NCI-H2227 treated with DMSO at 0.1 percent for 48 hours (cell line): ENCODE measurements at regions not wholly inside any gene's neighbourhood (a gene's known extent, or its start where the extent isn't known, plus 50 kb on each side); places are given as distances from the start of the nearest gene placed in this dataset.

ENCODE experiments used
- DNase-seq: peaks from one replicate; lab custom pipeline; 2025; lab: John Stamatoyannopoulos, UW

- DNase-seq, result no peak
Observed at GRCh38 chr6:11358904-11359830, 126.7 kb upstream of the NEDD9 start.

- DNase-seq, result no peak
Observed at GRCh38 chr6:11357285-11357684, 124.8 kb upstream of the NEDD9 start.

DNA sequence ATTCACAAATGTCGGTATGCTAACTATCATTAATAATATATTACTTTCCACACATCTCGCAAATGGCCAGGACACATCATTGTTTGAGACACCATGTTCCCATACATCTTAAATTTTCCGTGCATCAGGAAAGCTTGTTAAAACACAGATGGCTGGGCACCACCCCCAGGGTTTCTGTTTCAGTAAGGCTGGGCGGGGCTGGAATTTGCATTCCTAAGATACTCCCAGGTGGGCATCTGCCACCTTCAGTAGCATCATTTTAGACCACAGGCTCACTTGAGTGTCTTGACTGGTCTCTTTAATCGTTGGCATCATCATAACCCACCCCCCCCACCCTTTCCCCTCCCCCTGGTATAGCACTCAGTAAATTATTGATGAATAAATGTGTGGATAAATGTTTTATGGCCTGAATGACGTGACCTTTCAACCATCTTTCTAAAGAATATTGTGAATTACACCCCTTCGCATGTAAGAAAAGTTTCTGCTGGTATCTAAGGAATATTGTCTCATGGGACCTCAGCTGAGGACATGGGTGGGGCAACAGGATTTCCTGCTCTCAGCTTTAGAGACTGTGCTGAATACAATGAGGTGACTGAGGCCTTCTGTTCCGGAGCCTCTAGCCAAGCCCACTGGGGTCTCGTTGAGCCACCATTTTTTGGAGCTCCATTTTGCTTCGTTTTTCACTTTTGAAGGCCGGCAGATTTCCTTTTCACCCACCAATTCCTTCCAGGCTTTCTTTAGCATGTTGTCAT, 124.1 kb upstream of the NEDD9 start:
- DNase-seq, result no peak

DNA sequence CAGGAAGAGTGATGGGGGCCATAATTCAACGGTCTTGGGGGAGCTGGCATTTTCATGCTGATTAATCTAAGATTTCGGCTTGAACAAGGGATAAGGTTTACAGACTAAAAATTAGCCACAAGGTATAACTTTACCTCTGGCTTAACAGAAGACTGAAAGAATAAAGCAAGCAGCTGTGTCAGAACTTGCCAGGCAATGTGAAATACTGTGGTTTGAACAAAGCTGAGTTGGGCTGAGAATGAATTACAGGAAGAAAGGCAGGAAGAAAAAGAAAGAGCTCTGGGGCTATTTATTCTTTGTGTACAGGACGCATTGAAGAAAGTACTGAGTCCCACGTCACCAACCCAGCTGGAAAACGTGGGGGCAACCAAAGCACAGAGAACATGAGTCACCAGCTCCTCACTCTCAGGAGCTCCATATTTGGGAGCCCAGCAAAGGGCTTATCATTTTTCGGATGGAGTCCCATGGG, 121.5 kb upstream of the NEDD9 start:
- no peak for DNase-seq

GRCh38 chr6:11350294-11350693, 117.8 kb upstream of the NEDD9 start:
- DNase-seq, result no peak

DNA sequence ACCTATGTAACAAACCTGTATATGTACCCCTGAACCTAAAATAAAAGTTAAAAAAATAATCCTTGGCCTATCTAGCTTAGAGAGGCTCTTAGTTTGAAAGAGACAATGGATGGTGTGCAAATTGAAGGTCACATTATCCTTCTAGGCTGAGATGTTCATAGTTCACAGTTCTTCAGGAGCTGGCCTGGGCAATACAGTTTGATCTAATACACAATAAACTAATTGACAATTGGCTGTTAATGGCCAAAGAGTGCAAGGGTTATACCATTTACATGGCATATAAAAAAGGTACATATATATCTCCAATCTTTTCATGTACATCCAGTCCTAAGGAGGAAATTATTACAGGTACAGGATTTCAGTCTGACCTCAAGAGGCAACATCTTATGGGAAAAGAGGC, 117.4 kb upstream of the NEDD9 start:
- DNase-seq, result no peak

- no peak for DNase-seq
Observed at GRCh38 chr6:11346516-11346915, 114.0 kb upstream of the NEDD9 start.

GRCh38 chr6:11345536-11345935, 113.1 kb upstream of the NEDD9 start:
- DNase-seq, result no peak

DNA sequence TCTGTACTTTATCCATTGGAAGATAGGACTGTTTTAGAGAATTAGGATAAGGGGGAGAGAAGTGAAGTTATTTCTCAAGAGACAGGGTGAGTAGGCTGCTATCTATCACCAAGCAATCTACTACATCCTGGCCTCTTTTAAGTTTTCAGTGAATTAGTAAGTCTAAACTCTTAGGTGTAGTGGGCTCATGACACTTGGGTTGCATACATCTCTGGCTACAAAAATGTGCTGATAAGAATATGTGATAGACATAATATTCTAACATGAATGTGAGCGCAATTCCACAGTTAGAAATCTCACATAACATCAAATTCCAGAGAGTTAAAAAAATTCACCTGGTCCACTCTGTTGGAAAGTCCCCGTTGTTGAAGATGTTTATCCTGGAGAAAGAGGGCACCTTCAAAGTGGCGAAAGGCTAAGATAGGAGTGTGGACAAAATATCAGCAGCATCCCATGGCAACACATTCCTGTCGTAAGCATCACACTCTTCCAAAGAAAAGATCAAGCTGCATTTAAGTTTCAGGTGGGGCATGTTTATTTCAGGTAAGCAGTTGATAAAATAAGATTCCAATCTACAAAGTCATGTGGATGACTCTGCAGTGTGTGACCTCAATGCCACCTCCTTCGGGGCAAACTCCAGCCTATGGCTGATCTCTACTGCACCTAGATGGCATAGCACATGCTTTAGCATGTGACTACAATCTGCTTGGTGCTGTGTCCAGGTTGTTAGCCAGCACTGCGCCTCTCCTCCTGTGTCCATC, 111.7 kb upstream of the NEDD9 start:
- DNase-seq, result no peak

DNA sequence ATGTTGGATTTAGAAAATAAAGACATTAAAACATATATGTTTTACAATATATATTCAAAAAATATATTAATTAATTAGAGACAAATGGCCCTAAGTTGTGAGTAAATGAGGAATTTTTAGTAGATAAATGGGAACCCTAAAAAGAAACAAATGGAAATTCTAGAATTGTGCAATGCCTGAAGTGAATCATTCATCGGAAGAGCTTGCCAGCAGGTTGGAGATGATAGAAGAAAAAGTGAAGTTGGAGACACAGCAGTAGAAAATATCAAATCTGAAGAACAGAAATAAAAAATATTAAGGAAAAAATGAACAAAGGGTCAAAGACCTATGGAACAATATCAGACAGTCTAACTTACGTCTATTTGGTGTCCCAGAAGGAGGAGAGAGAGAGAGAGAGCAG, 109.4 kb upstream of the NEDD9 start:
- no peak for DNase-seq

DNA sequence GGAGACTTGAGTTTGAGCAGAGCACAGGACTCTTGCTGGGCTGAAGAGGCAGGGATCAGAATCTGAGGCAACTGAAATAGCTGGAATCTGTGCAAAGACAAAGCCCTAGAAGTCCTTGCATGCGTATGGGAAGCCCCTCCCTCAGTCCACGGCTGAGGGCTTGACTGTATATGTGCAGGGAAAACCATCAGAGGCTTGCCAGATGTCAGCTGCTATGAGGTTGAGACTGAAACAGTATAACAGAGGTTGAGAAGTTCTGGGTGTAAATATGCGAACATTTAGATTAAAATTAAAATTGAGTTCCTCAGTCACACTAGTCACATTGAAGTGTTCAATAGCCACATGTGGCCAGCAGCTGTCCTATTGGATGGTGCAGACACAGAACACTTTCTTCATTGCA, 108.8 kb upstream of the NEDD9 start:
- no peak for DNase-seq

DNA sequence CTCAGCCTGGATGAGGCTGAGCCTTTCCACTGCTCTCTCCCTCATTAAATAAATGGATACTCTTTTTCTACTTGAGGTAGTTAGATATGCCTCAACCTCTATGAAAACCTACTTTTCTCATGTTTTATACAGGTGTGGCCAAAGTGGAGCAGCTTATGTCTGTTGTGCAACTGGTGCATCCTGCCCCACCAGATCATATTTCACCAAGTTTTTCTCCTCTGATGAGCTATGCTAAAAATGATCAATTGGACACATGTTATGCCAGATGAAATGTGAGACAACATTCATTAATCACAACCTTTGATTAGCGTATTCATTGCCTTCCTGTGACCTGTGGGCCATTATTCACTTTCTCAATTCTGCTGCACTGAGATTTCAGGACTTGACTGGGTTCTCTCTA, 106.9 kb upstream of the NEDD9 start:
- DNase-seq, result no peak

DNA sequence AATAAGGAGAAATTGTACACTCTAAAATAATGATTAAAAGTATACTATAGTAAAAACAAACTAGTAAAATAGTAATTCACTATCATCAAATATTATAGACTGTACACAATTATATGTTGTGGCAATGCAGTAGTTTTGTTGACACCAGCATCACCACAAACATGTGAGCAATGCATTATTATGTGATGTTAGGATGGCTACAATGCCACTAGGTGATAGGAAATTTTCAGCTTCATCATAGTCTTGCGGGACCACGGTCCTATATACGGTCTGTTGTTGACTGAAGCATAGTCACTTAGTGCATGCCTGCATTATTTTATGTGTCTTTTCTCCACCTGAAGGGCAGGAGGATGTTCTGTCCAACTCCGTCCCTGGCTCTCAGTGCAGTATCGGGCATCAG, 104.8 kb upstream of the NEDD9 start:
- no peak for DNase-seq

- DNase-seq, result no peak
Observed at GRCh38 chr6:11335826-11336225, 103.4 kb upstream of the NEDD9 start.

- no peak for DNase-seq
Observed at GRCh38 chr6:11333132-11333849, 100.8 kb upstream of the NEDD9 start.

DNA sequence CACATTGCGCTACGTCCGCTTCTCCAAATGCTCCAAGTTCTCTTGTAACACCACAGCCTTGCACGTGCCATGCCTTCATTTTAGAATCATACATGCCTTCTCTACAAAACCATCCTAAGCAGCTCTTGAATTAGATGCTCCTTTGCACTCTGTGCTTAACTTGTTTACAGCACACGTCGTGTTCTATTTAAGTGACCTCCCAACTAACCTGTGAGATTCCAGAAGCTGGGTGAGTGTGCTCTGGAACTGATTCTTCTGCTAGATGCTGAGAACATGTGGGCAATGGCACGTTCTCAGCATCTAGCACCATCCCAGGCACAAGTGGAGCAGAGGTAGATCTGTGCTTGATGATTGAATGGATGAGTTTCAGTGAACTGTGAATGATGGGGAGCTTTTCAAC, 100.0 kb upstream of the NEDD9 start:
- DNase-seq, result no peak

GRCh38 chr6:11331111-11331510, 98.6 kb upstream of the NEDD9 start:
- DNase-seq, result no peak

DNA sequence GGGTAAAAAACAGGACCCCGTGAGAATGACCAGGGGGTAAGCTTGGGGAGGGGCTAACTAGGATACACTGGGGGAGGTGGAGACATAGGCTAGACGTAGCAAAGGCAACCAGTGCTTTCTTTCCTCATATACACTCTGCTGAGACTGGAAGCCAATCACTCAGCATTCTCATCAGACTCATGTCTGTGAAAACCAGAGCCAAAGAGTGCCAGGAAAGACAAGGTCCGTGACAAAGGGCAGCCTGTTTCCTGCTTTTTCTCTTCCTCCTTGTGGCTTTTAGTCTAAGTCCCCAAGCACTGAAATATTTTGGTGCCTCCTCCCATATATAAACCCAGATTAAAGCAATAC, 97.9 kb upstream of the NEDD9 start:
- DNase-seq, result no peak

DNA sequence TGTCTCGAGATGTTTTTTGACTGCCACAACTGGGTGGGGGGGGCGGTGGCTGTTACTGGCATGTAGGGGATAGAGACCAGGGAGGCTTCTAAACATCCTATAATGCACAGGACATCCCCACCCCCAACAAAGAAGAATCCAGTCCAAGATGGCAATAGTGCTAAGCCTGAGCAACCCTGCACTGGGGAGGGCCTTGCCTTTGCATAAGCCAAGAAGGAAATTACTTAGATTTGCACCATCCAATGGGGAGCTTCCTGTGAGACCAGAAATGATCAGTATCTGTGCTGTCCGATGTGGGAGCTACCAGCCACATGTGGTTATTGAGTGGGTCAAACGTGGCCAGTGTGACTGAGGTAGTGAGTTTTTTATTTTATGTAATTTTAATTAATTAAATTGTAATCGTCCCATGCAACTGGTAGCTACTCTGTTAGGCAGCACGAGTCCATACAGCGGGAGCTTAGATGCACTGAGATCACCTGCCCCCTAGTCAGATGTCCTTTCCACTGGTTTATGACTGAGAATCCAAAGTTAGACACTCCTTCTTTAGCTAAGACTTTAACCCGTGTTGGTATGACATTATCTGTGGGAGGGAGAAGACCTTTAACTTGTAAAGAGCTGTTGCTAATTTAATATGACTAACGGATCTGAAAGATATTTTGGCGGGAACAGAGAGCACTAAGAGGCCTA, 97.4 kb upstream of the NEDD9 start:
- no peak for DNase-seq

DNA sequence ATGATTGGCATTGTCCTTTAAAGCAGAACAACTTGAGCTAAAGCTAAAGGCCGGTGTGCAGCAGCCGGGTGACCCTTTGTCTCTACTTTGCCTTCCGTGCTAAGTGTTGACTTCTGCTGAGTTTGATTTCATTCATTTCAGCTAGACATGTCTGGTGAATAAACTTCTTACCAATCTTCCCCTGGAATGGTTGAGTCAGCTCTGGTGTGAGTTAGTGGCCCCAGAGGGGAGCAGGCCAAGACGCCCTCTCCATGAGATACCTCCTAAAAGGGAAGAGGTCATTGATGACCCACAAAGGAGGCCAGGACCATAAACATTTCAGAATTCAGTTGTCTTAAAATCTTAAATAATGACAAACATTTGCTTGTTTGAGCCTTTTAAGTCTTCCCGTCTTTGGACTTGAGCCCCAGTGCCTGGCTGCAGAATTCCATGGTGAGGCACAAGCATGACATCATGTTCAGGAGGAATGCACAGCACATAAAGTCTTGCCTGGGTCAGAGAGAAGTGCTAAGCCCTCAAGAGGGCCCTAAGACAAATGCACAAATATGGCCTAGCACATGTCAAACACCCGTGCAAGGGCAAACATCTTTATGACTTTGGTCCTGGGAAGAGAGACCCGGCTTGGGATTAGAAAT, 96.3 kb upstream of the NEDD9 start:
- DNase-seq, result no peak

DNA sequence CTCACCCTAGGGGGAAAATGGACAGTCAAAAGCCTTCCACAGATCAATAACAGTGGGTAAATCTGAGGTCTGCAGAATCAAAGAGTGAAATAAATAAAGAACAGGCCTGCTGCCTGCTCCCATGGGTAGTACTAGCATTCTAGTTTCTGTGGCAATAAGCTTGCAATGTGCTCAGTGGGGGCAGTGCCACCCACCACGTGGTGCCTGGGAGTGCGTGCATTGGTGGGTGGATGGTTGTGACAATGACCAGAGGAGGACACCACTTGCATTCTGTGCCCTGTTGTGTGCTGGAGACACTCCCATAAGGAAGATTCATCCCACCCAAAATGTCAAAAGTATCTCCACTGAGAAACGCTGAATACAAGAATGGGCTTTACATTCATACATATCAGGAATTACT, 95.5 kb upstream of the NEDD9 start:
- DNase-seq, result no peak
